T-cell (primary cell): ENCODE measurements at regions not wholly inside any gene's neighbourhood (a gene's known extent, or its start where the extent isn't known, plus 50 kb on each side); places are given as distances from the start of the nearest gene placed in this dataset.

Experiments
- ATAC-seq, 4 experiments: fragments of 200-7000 bp in 3 of 4; fragments of 150-1000 bp in 1 of 4; cut with Tn5 transposase; replicated peaks in 1 of 4; 1 replicate in 3 of 4; 2 replicates in 1 of 4; pipeline ENCODE4 v1.10.0; 2021; ENCODE audit warnings: moderate library complexity in 3 of 4, mild to moderate bottlenecking in 2 of 4, moderate number of reproducible peaks in 1 of 4
- CTCF ChIA-PET, 2 donors: fragments of 300-600 bp; sonication (Branson Sonifier 250); formaldehyde crosslinking; loops; one replicate each; lab custom pipeline; 2022; ENCODE audit warnings: antibody characterized with exemption in 2 of 2; lab: Charles Lee
- POLR2A ChIA-PET, 2 donors: fragments of 300-600 bp; sonication (Branson Sonifier 250); formaldehyde crosslinking; loops; one replicate each; lab custom pipeline; 2022; ENCODE audit warnings: antibody characterized with exemption in 2 of 2; lab: Charles Lee
- DNase-seq, 35 experiments: peaks; one replicate each; pipeline versions ENCODE4 v3.0.0 to v3.0.0-alpha.2; 2013 to 2023
- H3K27ac ChIP-seq: one replicate; pipeline ENCODE4 v1.5.1; 2013; ENCODE audit warnings: low read length
- H3K27me3 ChIP-seq, 2 experiments: replicated peaks in 1 of 2; 1 replicate in 1 of 2; 2 replicates in 1 of 2; pipeline versions ENCODE4 v1.6.1 to v1.7.0; 2013; ENCODE audit warnings: low read length in 1 of 2, mixed read lengths in 1 of 2; ENCODE audit not compliant: control insufficient read depth in 2 of 2, insufficient read depth in 2 of 2; ENCODE audit errors: extremely low read depth in 1 of 2
- H3K36me3 ChIP-seq, 2 donors: 1 replicate in 1 of 2; 2 replicates in 1 of 2; pipeline versions ENCODE4 v1.6.1 to v1.7.0; 2013; ENCODE audit warnings: low read length in 1 of 2; ENCODE audit not compliant: control insufficient read depth in 2 of 2, insufficient read depth in 1 of 2; ENCODE audit errors: extremely low read depth in 1 of 2
- H3K4me1 ChIP-seq, 2 experiments: 1 replicate in 1 of 2; 2 replicates in 1 of 2; pipeline versions ENCODE4 v1.6.1 to v1.7.0; 2013; ENCODE audit warnings: low read length in 2 of 2, mixed read lengths in 1 of 2; ENCODE audit not compliant: insufficient read depth in 2 of 2, control insufficient read depth in 1 of 2; ENCODE audit errors: extremely low read depth in 1 of 2
- H3K4me3 ChIP-seq, 2 donors: 1 replicate in 1 of 2; 2 replicates in 1 of 2; pipeline versions ENCODE4 v1.5.1 to v1.7.0; 2013; ENCODE audit warnings: mild to moderate bottlenecking in 2 of 2, low read length in 1 of 2, moderate library complexity in 1 of 2; ENCODE audit not compliant: control insufficient read depth in 1 of 2; ENCODE audit errors: extremely low read depth in 1 of 2
- H3K9me3 ChIP-seq: 2 replicates; pipeline ENCODE4 v1.7.0; 2013
- H3K27ac Mint-ChIP-seq, 2 donors: one replicate each; pipeline ENCODE4 v1.8.0; 2020 to 2021; ENCODE audit warnings: mild to moderate bottlenecking in 2 of 2, mixed read lengths in 2 of 2
- H3K27me3 Mint-ChIP-seq, 2 donors: one replicate each; pipeline ENCODE4 v1.8.0; 2021 to 2022; ENCODE audit warnings: mixed read lengths in 2 of 2
- H3K36me3 Mint-ChIP-seq: one replicate; pipeline ENCODE4 v1.8.0; 2021; ENCODE audit warnings: mixed read lengths
- H3K4me1 Mint-ChIP-seq, 3 donors: one replicate each; pipeline ENCODE4 v1.8.0; 2020 to 2022; ENCODE audit warnings: mixed read lengths in 3 of 3, mild to moderate bottlenecking in 1 of 3
- H3K4me3 Mint-ChIP-seq, 3 donors: one replicate each; pipeline ENCODE4 v1.8.0; 2020 to 2022; ENCODE audit warnings: mild to moderate bottlenecking in 3 of 3, mixed read lengths in 3 of 3, moderate library complexity in 3 of 3
- H3K9me3 Mint-ChIP-seq, 3 donors: one replicate each; pipeline ENCODE4 v1.8.0; 2020 to 2022; ENCODE audit warnings: mixed read lengths in 3 of 3
- WGBS: methylation state at CpG from one replicate; pipeline ENCODE4 v1.1.5; 2013; ENCODE audit warnings: missing lambda C conversion rate; ENCODE audit not compliant: insufficient coverage; 5-methylcytosine and 5-hydroxymethylcytosine counted together

- Mint-ChIP-seq H3K9me3 (no peaks in the 10 kb centered on the region), H3K27me3 (peaks cover 17 to 50% of the 10 kb centered on the region in 2 donors), H3K27ac (no peak overlapping the region), H3K36me3 (no peaks in the 10 kb centered on the region), H3K4me1 (no peaks in the 10 kb centered on the region), H3K4me3 (no peak overlapping the region)
- H3K4me3 ChIP-seq = no peak overlapping the region
- no peak for ATAC-seq
- no peak overlapping the region for H3K27ac ChIP-seq
- H3K36me3 ChIP-seq = no peaks in the 10 kb centered on the region
- ChIA-PET CTCF (no interaction called here), POLR2A (no interaction called here)
- DNase-seq = no peak
- no peaks in the 10 kb centered on the region for H3K4me1 ChIP-seq
- H3K9me3 ChIP-seq = no peaks in the 10 kb centered on the region
- peaks cover 0 to 2% of the 10 kb centered on the region in 2 experiments for H3K27me3 ChIP-seq
- no CpG with 5 or more reads among the region's 3 CpGs for WGBS
Observed at GRCh38 chr11:112608509-112608908, 347.8 kb upstream of the PLET1 start.

GRCh38 chr11:112610494-112610893 is 349.8 kb upstream of the PLET1 start:
- no peak overlapping the region for H3K27ac Mint-ChIP-seq
- POLR2A ChIA-PET = no interaction called here
- CTCF ChIA-PET = no interaction called here

GRCh38 chr11:112610996-112611750 is 350.0 kb upstream of the NCAM1 start:
- Mint-ChIP-seq H3K36me3 (no peaks in the 10 kb centered on the region), H3K9me3 (no peaks in the 10 kb centered on the region), H3K27me3 (peaks cover 14 to 35% of the 10 kb centered on the region in 2 donors), H3K4me1 (no peaks in the 10 kb centered on the region), H3K27ac (no peak overlapping the region), H3K4me3 (no peak overlapping the region)
- Histone ChIP-seq H3K4me1 (no peaks in the 10 kb centered on the region), H3K9me3 (no peaks in the 10 kb centered on the region), H3K36me3 (no peaks in the 10 kb centered on the region), H3K27ac (no peak overlapping the region), H3K4me3 (no peak overlapping the region), H3K27me3 (peaks cover 0 to 2% of the 10 kb centered on the region in 2 experiments)
- 93% methylated on average over 2 of the region's 6 CpGs for WGBS
- POLR2A ChIA-PET = no interaction called here
- ATAC-seq (no peak), DNase-seq (no peak)
- CTCF ChIA-PET = no interaction called here

More at GRCh38 chr11:112610494-112610893, 349.8 kb upstream of the PLET1 start:
- ATAC-seq (no peak), DNase-seq (no peak)
- no peaks in the 10 kb centered on the region for H3K9me3 ChIP-seq
- H3K4me3 ChIP-seq = no peak overlapping the region
- H3K9me3 Mint-ChIP-seq = no peaks in the 10 kb centered on the region
- no peaks in the 10 kb centered on the region for H3K4me1 ChIP-seq
- no peaks in the 10 kb centered on the region for H3K4me1 Mint-ChIP-seq
- no peaks in the 10 kb centered on the region for H3K36me3 Mint-ChIP-seq
- peaks cover 0 to 2% of the 10 kb centered on the region in 2 experiments for H3K27me3 ChIP-seq
- H3K4me3 Mint-ChIP-seq = no peak overlapping the region
- H3K27ac ChIP-seq = no peak overlapping the region
- no peaks in the 10 kb centered on the region for H3K36me3 ChIP-seq
- peaks cover 14 to 41% of the 10 kb centered on the region in 2 donors for H3K27me3 Mint-ChIP-seq

- H3K4me1 Mint-ChIP-seq = no peaks in the 10 kb centered on the region
- Histone ChIP-seq H3K4me3 (no peak overlapping the region), H3K36me3 (no peaks in the 10 kb centered on the region), H3K9me3 (no peaks in the 10 kb centered on the region), H3K4me1 (no peaks in the 10 kb centered on the region), H3K27ac (no peak overlapping the region), H3K27me3 (peaks cover 0 to 2% of the 10 kb centered on the region in 2 experiments)
- no peak for DNase-seq
- ChIA-PET POLR2A (no interaction called here), CTCF (no interaction called here)
- H3K27me3 Mint-ChIP-seq = peaks cover 12 to 29% of the 10 kb centered on the region in 2 donors
- 67% methylated on average over 3 of the region's 7 CpGs for WGBS
- H3K4me3 Mint-ChIP-seq = no peak overlapping the region
- H3K27ac Mint-ChIP-seq = no peak overlapping the region
- no peaks in the 10 kb centered on the region for H3K36me3 Mint-ChIP-seq
- H3K9me3 Mint-ChIP-seq = no peaks in the 10 kb centered on the region
- no peak for ATAC-seq
Observed at GRCh38 chr11:112611771-112612170, 349.4 kb upstream of the NCAM1 start.

- POLR2A ChIA-PET = no interaction called here
- no peak overlapping the region for H3K27ac ChIP-seq
- H3K27me3 ChIP-seq = peaks cover 0 to 4% of the 10 kb centered on the region in 2 experiments
- H3K9me3 ChIP-seq = no peaks in the 10 kb centered on the region
- H3K36me3 Mint-ChIP-seq = no peaks in the 10 kb centered on the region
- H3K36me3 ChIP-seq = no peaks in the 10 kb centered on the region
- no peaks in the 10 kb centered on the region for H3K9me3 Mint-ChIP-seq
- H3K4me3 Mint-ChIP-seq = no peak overlapping the region
- H3K4me1 ChIP-seq = no peaks in the 10 kb centered on the region
- no peak overlapping the region for H3K27ac Mint-ChIP-seq
- peaks cover 16 to 28% of the 10 kb centered on the region in 2 donors for H3K27me3 Mint-ChIP-seq
- 60% methylated on average over 1 of the region's 5 CpGs for WGBS
- H3K4me3 ChIP-seq = no peak overlapping the region
- ATAC-seq (no peak), DNase-seq (no peak)
- H3K4me1 Mint-ChIP-seq = no peaks in the 10 kb centered on the region
- CTCF ChIA-PET = no interaction called here
Observed at GRCh38 chr11:112612250-112612849, 348.9 kb upstream of the NCAM1 start.

GRCh38 chr11:112613051-112613972 is 347.9 kb upstream of the NCAM1 start:
- H3K4me1 Mint-ChIP-seq = no peaks in the 10 kb centered on the region
- POLR2A ChIA-PET = no interaction called here
- Histone ChIP-seq H3K9me3 (no peaks in the 10 kb centered on the region), H3K27ac (no peak overlapping the region), H3K36me3 (no peaks in the 10 kb centered on the region), H3K27me3 (peaks cover 0 to 11% of the 10 kb centered on the region in 2 experiments), H3K4me1 (no peaks in the 10 kb centered on the region), H3K4me3 (no peak overlapping the region)
- no peaks in the 10 kb centered on the region for H3K36me3 Mint-ChIP-seq
- CTCF ChIA-PET = no interaction called here
- H3K9me3 Mint-ChIP-seq = no peaks in the 10 kb centered on the region
- WGBS = 69% methylated on average over 3 of the region's 8 CpGs
- peaks cover 16 to 22% of the 10 kb centered on the region in 2 donors for H3K27me3 Mint-ChIP-seq
- DNase-seq (no peak), ATAC-seq (no peak)
- no peak overlapping the region for H3K4me3 Mint-ChIP-seq
- H3K27ac Mint-ChIP-seq = no peak overlapping the region
